CD8-positive, alpha-beta memory T cell (primary cell): ENCODE measurements at regions not wholly inside any gene's neighbourhood (a gene's known extent, or its start where the extent isn't known, plus 50 kb on each side); places are given as distances from the start of the nearest gene placed in this dataset.
"Not testable (repeated sequence)": the region's sequence is repeated elsewhere in the genome, so short reads cannot be mapped to it uniquely, and the experiment has no call there.

Experiments
- CTCF ChIA-PET: fragments of 350-600 bp; sonication (Branson Sonifier 250); formaldehyde crosslinking; loops from one replicate; lab custom pipeline; 2021; ENCODE audit warnings: antibody characterized with exemption; lab: Charles Lee
- POLR2A ChIA-PET: fragments of 350-600 bp; sonication (Branson Sonifier 250); formaldehyde crosslinking; loops from one replicate; lab custom pipeline; 2021; ENCODE audit warnings: antibody characterized with exemption; lab: Charles Lee
- DNase-seq, 5 donors: peaks; one replicate each; pipeline versions ENCODE4 v3.0.0 to v3.0.0-alpha.2; 2020 to 2022; ENCODE audit warnings: mixed read lengths in 1 of 5
- H3K27ac ChIP-seq: one replicate; pipeline ENCODE4 v1.7.0; 2013; ENCODE audit warnings: low read depth, mild to moderate bottlenecking, low read length, moderate library complexity
- H3K27me3 ChIP-seq: 2 replicates; pipeline ENCODE4 v1.7.0; 2013; ENCODE audit warnings: low read length, mild to moderate bottlenecking; ENCODE audit not compliant: insufficient read depth, poor library complexity, severe bottlenecking
- H3K36me3 ChIP-seq: 2 replicates; pipeline ENCODE4 v1.7.0; 2013; ENCODE audit warnings: mild to moderate bottlenecking, low read length, moderate library complexity; ENCODE audit not compliant: insufficient read depth
- H3K4me1 ChIP-seq: 2 replicates; pipeline ENCODE4 v1.7.0; 2013; ENCODE audit warnings: mild to moderate bottlenecking, low read length, moderate library complexity; ENCODE audit not compliant: insufficient read depth
- H3K4me3 ChIP-seq: 2 replicates; pipeline ENCODE4 v1.7.0; 2013; ENCODE audit warnings: mild to moderate bottlenecking, low read length
- H3K9me3 ChIP-seq: 2 replicates; pipeline ENCODE4 v1.7.0; 2013; ENCODE audit warnings: mild to moderate bottlenecking, low read length
- H3K27ac Mint-ChIP-seq, 8 donors: one replicate each; pipeline ENCODE4 v1.8.0; 2020 to 2021; ENCODE audit warnings: mixed read lengths in 8 of 8, mild to moderate bottlenecking in 6 of 8, inconsistent platforms in 3 of 8, moderate library complexity in 3 of 8
- H3K27me3 Mint-ChIP-seq, 2 donors: one replicate each; pipeline ENCODE4 v1.8.0; 2020 to 2021; ENCODE audit warnings: mixed read lengths in 2 of 2, mild to moderate bottlenecking in 1 of 2, moderate library complexity in 1 of 2
- H3K36me3 Mint-ChIP-seq, 3 donors: one replicate each; pipeline ENCODE4 v1.8.0; 2020 to 2021; ENCODE audit warnings: mixed read lengths in 3 of 3, inconsistent platforms in 1 of 3, mild to moderate bottlenecking in 1 of 3
- H3K4me1 Mint-ChIP-seq, 3 donors: one replicate each; pipeline ENCODE4 v1.8.0; 2020 to 2021; ENCODE audit warnings: mixed read lengths in 3 of 3, inconsistent platforms in 1 of 3, mild to moderate bottlenecking in 1 of 3
- H3K4me3 Mint-ChIP-seq, 7 donors: one replicate each; pipeline ENCODE4 v1.8.0; 2020 to 2021; ENCODE audit warnings: mixed read lengths in 7 of 7, mild to moderate bottlenecking in 6 of 7, moderate library complexity in 4 of 7, inconsistent platforms in 2 of 7
- H3K9me3 Mint-ChIP-seq, 5 donors: one replicate each; pipeline ENCODE4 v1.8.0; 2020 to 2022; ENCODE audit warnings: mixed read lengths in 5 of 5, mild to moderate bottlenecking in 3 of 5, moderate library complexity in 2 of 5, inconsistent platforms in 1 of 5

DNA sequence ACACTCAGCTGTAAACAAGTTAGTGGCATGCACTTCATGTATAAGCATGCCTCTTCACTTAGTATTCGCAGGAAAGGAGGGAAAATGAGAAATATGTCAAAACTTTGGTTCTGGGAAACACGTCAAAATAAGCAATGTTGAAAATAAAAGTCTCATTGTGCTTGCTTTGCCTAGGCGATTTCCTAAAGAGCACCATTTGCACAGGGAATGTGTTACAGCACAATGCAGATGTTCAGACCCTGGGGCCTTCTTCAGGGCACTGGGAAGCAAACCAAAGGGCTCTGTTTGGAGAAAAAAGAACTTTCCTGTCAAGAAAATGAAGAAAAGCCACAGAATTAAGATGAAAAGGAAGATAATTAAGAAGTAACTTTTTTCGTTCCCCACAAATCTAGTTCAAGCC is 98.6 kb upstream of the PLD5 start:
- no peaks in the 10 kb centered on the region for H3K4me1 Mint-ChIP-seq
- Histone ChIP-seq H3K36me3 (no peaks in the 10 kb centered on the region), H3K4me3 (no peak overlapping the region), H3K27me3 (no peaks in the 10 kb centered on the region), H3K4me1 (no peaks in the 10 kb centered on the region), H3K27ac (no peak overlapping the region), H3K9me3 (no peaks in the 10 kb centered on the region)
- H3K27ac Mint-ChIP-seq: no peak overlapping the region
- peaks cover 0 to 1% of the 10 kb centered on the region in 2 donors for H3K27me3 Mint-ChIP-seq
- H3K9me3 Mint-ChIP-seq: peaks cover 3 to 13% (median 5%) of the 10 kb centered on the region in 5 donors
- ChIA-PET CTCF (no interaction called here), POLR2A (no interaction called here)
- no peaks in the 10 kb centered on the region for H3K36me3 Mint-ChIP-seq
- no peak for DNase-seq
- H3K4me3 Mint-ChIP-seq: no peak overlapping the region

DNA sequence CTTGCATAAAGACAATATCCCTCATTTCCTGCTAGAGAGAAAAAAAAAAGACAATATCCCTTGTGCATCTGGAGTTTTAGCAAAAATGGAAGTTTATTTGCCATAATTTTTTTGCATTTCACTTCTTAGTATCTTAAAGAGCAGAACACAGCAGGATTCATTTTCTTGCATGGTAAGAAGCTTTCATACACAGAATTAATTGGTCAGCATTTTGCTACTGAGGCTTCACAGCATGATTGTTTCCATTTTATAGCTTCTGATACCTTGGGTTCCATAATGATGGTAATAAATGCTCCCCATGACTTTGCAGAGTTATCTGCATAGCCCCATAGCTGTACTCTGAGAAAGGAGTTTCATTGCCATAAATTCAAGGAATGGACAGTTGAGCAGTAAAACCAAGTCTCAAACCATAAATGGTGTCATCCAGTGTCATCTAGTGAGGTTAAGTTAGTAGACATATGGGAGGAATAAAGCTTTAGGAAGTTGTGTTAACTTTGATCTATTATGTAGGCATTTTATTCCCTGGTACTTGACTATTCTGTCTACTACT is 88.8 kb upstream of the PLD5 start:
- ChIA-PET CTCF (no interaction called here), POLR2A (no interaction called here)

DNA sequence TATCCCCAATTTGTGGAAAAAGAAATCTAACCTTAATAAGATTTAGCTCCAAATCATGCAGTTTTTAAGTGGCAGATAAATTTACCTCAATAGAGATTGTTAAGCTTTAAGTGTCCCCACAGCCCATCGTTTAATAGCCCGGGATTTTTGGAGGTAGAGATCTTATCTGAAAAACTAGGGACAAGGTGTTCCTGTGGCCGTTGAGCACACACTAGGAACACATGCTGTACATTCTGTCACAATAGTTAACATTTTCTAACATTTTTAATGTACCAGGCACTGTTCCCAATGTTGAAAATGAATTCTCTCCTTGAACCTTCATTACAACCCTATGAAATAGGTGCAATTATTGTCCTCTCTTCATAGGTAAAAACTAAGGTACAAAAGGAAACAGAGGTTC is 85.7 kb upstream of the PLD5 start:
- Mint-ChIP-seq H3K4me3 (no peak overlapping the region), H3K4me1 (no peaks in the 10 kb centered on the region), H3K36me3 (no peaks in the 10 kb centered on the region), H3K27me3 (peaks cover 4 to 9% of the 10 kb centered on the region in 2 donors), H3K27ac (no peak overlapping the region), H3K9me3 (peaks cover 0 to 5% (median 0%) of the 10 kb centered on the region in 5 donors)
- H3K4me1 ChIP-seq: no peaks in the 10 kb centered on the region
- ChIA-PET CTCF (no interaction called here), POLR2A (no interaction called here)
- no peaks in the 10 kb centered on the region for H3K36me3 ChIP-seq
- no peaks in the 10 kb centered on the region for H3K27me3 ChIP-seq
- H3K9me3 ChIP-seq: no peaks in the 10 kb centered on the region
- no peak overlapping the region for H3K4me3 ChIP-seq
- no peak for DNase-seq
- H3K27ac ChIP-seq: no peak overlapping the region

More for the DNA sequence above, 88.8 kb upstream of the PLD5 start:
- no peaks in the 10 kb centered on the region for H3K36me3 ChIP-seq
- Mint-ChIP-seq H3K4me3 (no peak overlapping the region), H3K4me1 (no peaks in the 10 kb centered on the region), H3K36me3 (no peaks in the 10 kb centered on the region), H3K27me3 (peaks cover 4 to 10% of the 10 kb centered on the region in 2 donors), H3K27ac (no peak overlapping the region), H3K9me3 (peaks cover 0 to 6% (median 5%) of the 10 kb centered on the region in 5 donors)
- H3K27ac ChIP-seq: no peak overlapping the region
- DNase-seq: no peak
- H3K27me3 ChIP-seq: no peaks in the 10 kb centered on the region
- no peaks in the 10 kb centered on the region for H3K9me3 ChIP-seq
- H3K4me3 ChIP-seq: no peak overlapping the region
- H3K4me1 ChIP-seq: no peaks in the 10 kb centered on the region

DNA sequence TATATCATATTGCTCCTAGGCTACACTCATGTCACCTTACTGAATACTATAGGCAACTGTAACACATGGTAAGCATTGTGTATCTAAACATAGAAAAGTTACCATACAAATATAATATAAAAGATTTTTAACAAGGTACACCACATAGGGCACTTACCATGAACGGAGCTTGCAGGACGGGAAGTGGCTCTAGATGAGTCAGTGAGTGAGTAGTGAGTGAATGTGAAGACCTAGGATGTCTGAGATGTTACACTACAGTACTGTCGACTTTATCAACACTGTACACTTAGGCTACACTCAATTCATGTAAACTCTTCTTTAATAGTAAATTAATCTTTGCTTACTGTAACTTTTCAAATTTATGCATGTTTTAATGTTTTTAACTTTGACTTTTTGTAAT is 81.0 kb upstream of the PLD5 start:
- H3K27ac ChIP-seq: no peak overlapping the region
- no peaks in the 10 kb centered on the region for H3K27me3 ChIP-seq
- Mint-ChIP-seq H3K27ac (no peak overlapping the region), H3K36me3 (no peaks in the 10 kb centered on the region), H3K9me3 (no peaks in the 10 kb centered on the region), H3K27me3 (peaks cover 0 to 4% of the 10 kb centered on the region in 2 donors), H3K4me1 (no peaks in the 10 kb centered on the region), H3K4me3 (no peak overlapping the region)
- H3K9me3 ChIP-seq: no peaks in the 10 kb centered on the region
- H3K4me3 ChIP-seq: no peak overlapping the region
- ChIA-PET POLR2A (no interaction called here), CTCF (no interaction called here)
- no peaks in the 10 kb centered on the region for H3K36me3 ChIP-seq
- DNase-seq: no peak
- no peaks in the 10 kb centered on the region for H3K4me1 ChIP-seq

DNA sequence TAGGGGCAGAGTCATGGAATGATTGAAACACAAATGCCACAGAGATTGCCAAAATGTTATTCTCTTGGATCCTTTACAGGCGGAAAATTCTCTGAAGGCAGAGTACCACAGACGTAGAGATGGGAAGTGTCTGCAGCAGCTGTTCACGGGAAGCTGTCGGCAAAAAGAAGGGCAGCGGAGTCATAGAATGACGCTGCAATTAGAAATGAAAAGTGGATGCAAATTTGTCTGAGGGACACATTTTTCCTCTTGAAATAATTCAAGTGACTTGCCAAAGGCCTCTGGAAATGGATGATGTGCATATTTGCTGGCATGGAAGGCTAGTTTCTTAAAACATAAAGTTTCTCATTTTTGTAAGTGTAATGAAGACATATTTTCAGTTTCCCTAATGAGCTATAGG is 77.5 kb upstream of the PLD5 start:
- Histone ChIP-seq H3K4me1 (no peaks in the 10 kb centered on the region), H3K36me3 (no peaks in the 10 kb centered on the region), H3K27me3 (no peaks in the 10 kb centered on the region), H3K27ac (no peak overlapping the region), H3K9me3 (no peaks in the 10 kb centered on the region), H3K4me3 (no peak overlapping the region)
- no peak overlapping the region for H3K27ac Mint-ChIP-seq
- H3K4me1 Mint-ChIP-seq: no peaks in the 10 kb centered on the region
- H3K9me3 Mint-ChIP-seq: peaks cover 2 to 13% (median 11%) of the 10 kb centered on the region in 5 donors
- ChIA-PET CTCF (no interaction called here), POLR2A (no interaction called here)
- DNase-seq: no peak
- H3K4me3 Mint-ChIP-seq: no peak overlapping the region
- H3K27me3 Mint-ChIP-seq: no peaks in the 10 kb centered on the region
- no peaks in the 10 kb centered on the region for H3K36me3 Mint-ChIP-seq

DNA sequence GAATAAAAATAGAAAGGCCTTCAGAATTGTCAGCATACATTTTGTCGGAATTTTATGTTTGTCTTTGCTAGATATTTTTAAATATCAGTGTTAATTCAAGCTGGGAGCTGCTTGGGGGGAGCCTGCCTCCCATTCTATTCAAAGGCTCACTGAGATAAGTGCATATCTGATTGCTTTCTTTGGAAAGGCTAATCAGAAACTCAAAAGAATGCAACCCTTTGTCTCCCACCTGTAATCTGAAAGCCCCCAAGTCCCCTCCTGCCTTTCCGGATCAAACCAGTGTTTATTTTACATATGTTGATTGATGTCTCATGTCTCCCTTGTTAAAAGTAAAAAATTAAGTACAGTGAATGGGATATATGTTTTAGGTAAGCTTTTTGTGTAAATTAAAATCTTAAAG is 69.3 kb upstream of the PLD5 start:
- H3K9me3 ChIP-seq, H3K36me3 Mint-ChIP-seq, H3K27ac ChIP-seq, H3K27ac Mint-ChIP-seq, H3K36me3 ChIP-seq, CTCF ChIA-PET, DNase-seq, POLR2A ChIA-PET, H3K4me1 Mint-ChIP-seq, H3K27me3 Mint-ChIP-seq, H3K27me3 ChIP-seq, H3K4me3 ChIP-seq, H3K4me3 Mint-ChIP-seq, H3K4me1 ChIP-seq: not testable (repeated sequence)
- peaks cover 5 to 34% (median 19%) of the 10 kb centered on the region in 5 donors for H3K9me3 Mint-ChIP-seq

DNA sequence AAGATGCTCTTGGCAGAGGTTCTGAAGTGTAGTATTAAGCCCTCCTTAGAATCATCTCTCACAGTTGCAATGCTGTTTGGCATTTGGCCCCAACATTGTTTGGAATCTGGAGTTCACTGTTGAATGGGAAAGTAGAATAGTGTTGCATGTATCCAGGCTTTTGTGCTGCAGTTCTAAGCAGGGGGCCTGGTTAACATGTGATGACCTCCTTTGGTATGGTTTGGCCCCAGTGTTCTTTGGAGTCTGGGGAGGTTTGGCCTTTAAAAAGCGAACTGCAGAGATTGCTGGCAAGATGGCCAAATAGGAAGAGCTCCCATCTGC is 61.8 kb upstream of the PLD5 start:
- Mint-ChIP-seq H3K4me1 (no peaks in the 10 kb centered on the region), H3K36me3 (no peaks in the 10 kb centered on the region), H3K27me3 (peaks cover 0 to 3% of the 10 kb centered on the region in 2 donors), H3K4me3 (no peak overlapping the region), H3K27ac (no peak overlapping the region), H3K9me3 (peaks cover 0 to 9% (median 3%) of the 10 kb centered on the region in 5 donors)
- no peaks in the 10 kb centered on the region for H3K36me3 ChIP-seq
- no peaks in the 10 kb centered on the region for H3K9me3 ChIP-seq
- no peaks in the 10 kb centered on the region for H3K4me1 ChIP-seq
- no peak overlapping the region for H3K4me3 ChIP-seq
- CTCF ChIA-PET: no interaction called here
- POLR2A ChIA-PET: no interaction called here
- no peak for DNase-seq
- no peak overlapping the region for H3K27ac ChIP-seq
- H3K27me3 ChIP-seq: no peaks in the 10 kb centered on the region

DNA sequence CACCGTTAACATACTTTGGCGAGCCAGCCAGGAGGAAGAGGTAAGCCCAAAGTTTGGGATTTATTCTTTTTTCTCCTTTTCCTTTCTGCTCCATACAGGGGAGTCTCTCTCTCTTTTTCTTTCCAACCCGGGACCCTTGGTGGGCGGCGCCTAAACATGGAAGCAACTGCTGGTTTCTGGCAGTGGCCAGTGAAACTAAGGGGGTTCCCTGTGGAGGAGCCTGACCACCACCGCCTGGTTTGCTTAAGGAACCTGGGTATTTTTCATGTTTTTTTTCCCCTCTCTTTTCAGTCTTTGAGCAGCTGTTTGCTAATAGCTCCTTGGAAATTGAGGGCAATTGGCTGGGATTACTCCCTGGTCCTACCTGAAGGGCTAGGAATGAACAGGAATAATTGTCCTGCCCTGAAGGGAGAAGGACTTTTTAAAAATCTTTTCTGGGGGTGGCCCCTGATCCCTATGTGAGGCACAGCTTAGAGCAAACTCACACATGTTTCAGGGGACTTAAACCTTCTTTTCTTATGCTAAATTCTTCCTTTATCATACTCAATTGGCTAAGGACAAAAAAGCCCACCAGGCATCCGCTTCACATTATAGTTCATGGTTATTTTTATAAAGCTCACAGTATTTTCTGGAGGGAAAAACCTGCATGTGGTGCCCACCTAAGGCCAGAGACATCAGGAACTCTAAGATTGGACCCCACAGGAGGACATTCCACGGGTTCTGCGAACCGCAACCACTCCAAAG is 61.3 kb upstream of the PLD5 start:
- Histone ChIP-seq H3K36me3 (no peaks in the 10 kb centered on the region), H3K4me1 (no peaks in the 10 kb centered on the region), H3K27ac (no peak overlapping the region), H3K27me3 (no peaks in the 10 kb centered on the region), H3K4me3 (no peak overlapping the region), H3K9me3 (no peaks in the 10 kb centered on the region)
- DNase-seq: no peak
- no peaks in the 10 kb centered on the region for H3K36me3 Mint-ChIP-seq
- no peaks in the 10 kb centered on the region for H3K4me1 Mint-ChIP-seq
- ChIA-PET POLR2A (no interaction called here), CTCF (no interaction called here)
- no peak overlapping the region for H3K27ac Mint-ChIP-seq
- H3K9me3 Mint-ChIP-seq: peaks cover 0 to 9% (median 0%) of the 10 kb centered on the region in 5 donors
- no peak overlapping the region for H3K4me3 Mint-ChIP-seq
- peaks cover 0 to 3% of the 10 kb centered on the region in 2 donors for H3K27me3 Mint-ChIP-seq
